Prostate gland (tissue), 2 donors: ENCODE measurements at regions not wholly inside any gene's neighbourhood (a gene's known extent, or its start where the extent isn't known, plus 50 kb on each side); places are given as distances from the start of the nearest gene placed in this dataset.

Source experiments
- CTCF ChIP-seq, 4 experiments: fragments of 200-600 bp in 2 of 4; fragments of 450-650 bp in 2 of 4; sonication (generic) in 2 of 4; IDR thresholded peaks; 1 replicate in 3 of 4; 2 replicates in 1 of 4; pipeline ENCODE4 v1.5.1; 2016 to 2019; ENCODE audit warnings: antibody characterized with exemption in 4 of 4, mild to moderate bottlenecking in 2 of 4, moderate library complexity in 2 of 4
- POLR2A ChIP-seq: fragments of 450-650 bp; IDR thresholded peaks from one replicate; pipeline ENCODE4 v1.6.1; 2016; ENCODE audit warnings: antibody characterized with exemption, mild to moderate bottlenecking
- POLR2AphosphoS5 ChIP-seq: sonication (generic); formaldehyde crosslinking; IDR thresholded peaks from one replicate; pipeline ENCODE4 v1.6.1; 2017; ENCODE audit warnings: antibody characterized with exemption

- TF ChIP-seq POLR2A (no peak), CTCF (IDR thresholded peaks at IDR 0.05) (no peak), POLR2AphosphoS5 (no peak)
Measured at GRCh38 chr12:76685246-76685678, 78.7 kb upstream of the ZDHHC17 start.
